ENCODE measurements at regions not wholly inside any gene's neighbourhood (a gene's known extent, or its start where the extent isn't known, plus 50 kb on each side); places are given as distances from the start of the nearest gene placed in this dataset.
"Not testable (repeated sequence)": the region's sequence is repeated elsewhere in the genome, so short reads cannot be mapped to it uniquely, and the experiment has no call there.

GRCh38 chr1:94672001-94672400, 130.4 kb upstream of the F3 start:
- no peak for DNase-seq

- DNase-seq: no peak
These were observed 128.7 kb upstream of the F3 start for GRCh38 chr1:94670273-94670672.

GRCh38 chr1:94669198-94669597, 127.6 kb upstream of the F3 start:
- DNase-seq: no peak

- DNase-seq: no peak
These were observed 127.0 kb upstream of the F3 start for GRCh38 chr1:94668528-94668927.

- no peak for DNase-seq
These were observed 126.3 kb upstream of the F3 start for GRCh38 chr1:94667818-94668217.

DNA sequence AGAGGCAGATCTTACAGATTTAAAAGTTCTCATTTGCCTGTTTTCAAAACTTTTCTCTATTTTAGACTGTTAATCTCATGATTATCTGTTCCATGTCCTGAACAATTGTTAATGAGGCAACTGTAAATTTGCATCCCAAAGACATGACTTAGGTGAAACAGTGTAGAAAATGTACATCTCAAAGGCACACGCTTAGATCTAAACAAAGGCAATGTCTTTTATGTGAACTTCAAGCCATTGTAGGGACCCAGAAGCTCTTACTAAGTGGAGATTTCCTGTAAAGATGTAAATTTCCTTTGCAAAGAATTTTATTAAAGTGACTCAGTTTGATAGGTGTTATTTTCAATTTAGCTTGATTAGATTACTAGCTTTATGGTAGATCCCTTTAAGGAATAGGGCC, 125.2 kb upstream of the F3 start:
- no peak for DNase-seq

- no peak for DNase-seq
These were observed 119.9 kb upstream of the F3 start for GRCh38 chr1:94661431-94661932.

DNA sequence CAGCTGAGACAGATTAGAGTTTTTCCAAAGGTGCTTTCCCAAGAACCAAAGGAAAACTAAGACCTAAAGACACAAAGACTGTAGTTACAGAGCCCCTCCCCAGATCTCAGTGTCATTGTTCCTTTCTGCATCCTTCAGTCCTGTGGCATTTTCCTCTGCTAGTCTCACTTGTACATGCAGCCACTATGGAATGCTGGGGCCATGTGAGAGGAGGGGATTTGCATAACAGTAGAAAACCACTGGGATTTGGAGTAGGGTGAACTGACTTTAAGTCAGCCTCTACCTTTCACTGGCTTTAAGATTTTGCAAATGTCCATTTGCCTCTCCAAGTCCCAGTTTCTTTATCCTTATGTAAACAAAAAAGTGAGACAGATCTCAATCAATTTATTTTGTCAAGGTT, 119.4 kb upstream of the F3 start:
- no peak for DNase-seq

GRCh38 chr1:94660258-94660657, 118.7 kb upstream of the F3 start:
- DNase-seq: no peak

GRCh38 chr1:94659202-94659601, 117.6 kb upstream of the F3 start:
- not testable (repeated sequence) for DNase-seq

DNA sequence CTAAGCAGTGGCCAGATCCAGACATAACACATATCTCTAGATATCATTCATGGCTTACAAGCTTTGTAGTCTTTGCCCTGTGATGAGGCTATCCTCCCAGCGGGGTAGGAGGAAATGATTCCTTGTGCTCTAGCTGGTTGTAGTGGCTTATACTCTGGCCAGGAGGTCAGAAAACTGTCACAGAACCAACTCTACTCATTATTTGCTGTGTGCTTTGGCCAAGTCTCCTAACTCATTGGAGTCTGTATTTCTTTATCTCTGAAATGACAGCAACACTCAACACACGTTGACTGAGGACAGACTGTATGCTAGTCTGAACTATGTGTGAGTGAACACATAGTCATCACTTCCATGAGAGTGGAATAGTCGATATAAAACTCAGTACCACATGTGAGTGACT, 116.7 kb upstream of the F3 start:
- DNase-seq: no peak

- DNase-seq: not testable (repeated sequence)
These were observed 116.2 kb upstream of the F3 start for GRCh38 chr1:94657776-94658175.

DNA sequence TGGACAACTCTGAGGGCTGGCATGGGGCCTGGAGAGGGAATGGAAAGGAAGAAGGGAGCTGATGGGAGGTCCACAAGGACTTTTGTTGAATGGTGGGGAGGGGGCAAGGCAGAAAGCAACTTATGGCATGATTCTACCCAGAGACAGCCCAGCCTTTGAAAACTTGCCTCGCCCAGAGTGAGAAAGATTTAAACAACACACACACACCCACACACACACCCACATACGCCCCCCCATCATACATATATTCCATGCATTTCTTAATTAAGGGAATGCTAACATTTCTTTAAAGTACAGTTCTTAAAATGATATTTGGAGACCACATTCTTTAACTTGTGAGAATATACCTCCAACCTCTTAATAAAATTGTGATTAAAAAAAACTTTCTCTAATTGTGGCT, 115.4 kb upstream of the F3 start:
- no peak for DNase-seq

DNA sequence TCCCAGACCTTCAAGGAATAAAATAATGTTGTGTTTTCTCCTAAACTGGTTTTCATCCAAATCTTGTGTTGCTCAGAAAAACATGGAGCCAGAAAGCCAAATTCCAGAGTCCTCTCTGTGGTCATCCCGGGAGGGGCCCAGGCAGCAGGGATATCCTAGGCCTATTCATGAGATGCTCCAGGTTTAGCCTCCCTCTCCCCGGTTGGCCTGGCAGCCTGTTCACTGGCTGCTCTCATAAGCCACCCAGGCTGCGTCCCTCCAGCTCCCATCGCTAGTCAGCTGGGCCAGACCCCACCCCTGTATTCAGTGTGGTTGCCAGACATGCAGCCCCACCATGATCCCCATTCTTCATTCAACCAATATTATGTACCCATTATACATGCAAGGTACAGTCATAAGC, 113.4 kb upstream of the F3 start:
- DNase-seq: no peak

DNA sequence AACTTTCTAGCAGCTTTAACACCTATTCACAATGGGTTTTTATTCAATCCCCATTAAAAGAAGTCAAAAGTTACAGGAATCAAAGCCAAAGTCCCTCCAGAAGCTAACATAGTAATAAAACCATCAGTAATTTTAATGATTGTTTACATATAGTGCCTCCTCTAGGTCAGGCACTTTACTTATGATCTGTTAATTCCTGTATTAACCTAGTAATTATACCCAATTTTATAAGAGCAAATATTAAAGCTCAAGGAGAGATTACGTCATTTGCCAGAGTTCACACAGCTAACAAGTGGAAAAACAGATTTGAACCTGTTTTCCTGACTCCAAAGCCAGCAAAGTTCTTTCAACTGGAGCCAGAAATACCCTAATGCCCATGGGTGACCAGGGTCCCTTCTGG, 112.9 kb upstream of the F3 start:
- DNase-seq: no peak

DNA sequence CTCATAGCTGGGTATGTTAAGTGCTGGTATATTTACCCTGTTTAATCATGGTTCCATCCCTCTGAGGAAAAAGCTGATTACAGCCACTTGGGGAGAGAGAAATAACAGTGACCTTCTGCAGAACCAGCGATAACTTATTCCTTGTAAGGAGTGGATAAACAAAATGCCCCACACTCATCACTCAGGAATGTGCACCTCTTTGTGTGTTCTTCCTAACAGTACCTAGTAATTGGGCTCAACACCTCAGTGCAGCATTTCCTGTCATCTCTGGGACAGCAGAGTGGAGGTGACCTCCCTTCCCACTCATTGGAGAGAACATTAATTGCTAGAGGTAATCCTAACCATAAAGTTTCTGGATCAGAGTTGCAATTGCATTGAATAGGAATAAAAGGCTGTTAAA, 112.5 kb upstream of the F3 start:
- DNase-seq: no peak

DNA sequence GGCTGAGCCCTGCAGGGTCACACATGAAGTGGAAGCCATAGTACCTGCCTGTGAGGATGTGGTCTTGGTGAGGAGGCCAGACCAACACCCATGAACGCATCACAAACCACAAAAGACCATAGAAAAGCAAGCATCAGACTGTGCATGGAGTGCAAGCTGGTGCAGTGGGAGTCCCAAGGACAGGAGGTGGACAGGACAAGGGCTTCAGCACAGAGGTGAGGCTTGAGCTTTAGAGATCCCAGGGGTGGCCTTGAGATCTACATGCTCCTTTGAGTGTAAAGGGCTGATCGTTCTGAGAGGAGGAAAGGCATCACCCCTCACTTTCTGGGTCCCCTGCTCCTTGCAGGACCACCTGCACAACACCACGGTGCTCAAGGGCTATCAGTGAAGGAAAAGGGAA, 111.9 kb upstream of the F3 start:
- no peak for DNase-seq

GRCh38 chr1:94651076-94651475, 109.5 kb upstream of the F3 start:
- DNase-seq: no peak

DNA sequence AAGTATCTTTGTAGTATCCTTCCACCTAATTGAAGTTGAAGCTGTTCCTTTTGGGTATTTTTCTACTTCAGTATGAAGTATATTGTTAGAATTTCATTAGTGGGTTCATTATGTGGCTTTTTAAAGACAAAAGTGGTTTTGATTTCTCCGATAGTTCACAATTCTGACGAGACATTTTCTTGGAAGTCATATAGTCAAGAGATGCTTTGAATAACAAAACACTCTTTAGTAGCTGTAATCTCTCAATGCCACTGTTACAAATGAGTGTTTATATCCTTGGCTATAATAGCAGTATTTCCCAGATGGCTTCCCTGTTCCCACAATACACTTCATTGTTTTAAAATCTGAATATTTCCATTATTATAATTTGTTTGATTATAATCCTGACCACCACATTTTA, 108.7 kb upstream of the F3 start:
- no peak for DNase-seq

DNA sequence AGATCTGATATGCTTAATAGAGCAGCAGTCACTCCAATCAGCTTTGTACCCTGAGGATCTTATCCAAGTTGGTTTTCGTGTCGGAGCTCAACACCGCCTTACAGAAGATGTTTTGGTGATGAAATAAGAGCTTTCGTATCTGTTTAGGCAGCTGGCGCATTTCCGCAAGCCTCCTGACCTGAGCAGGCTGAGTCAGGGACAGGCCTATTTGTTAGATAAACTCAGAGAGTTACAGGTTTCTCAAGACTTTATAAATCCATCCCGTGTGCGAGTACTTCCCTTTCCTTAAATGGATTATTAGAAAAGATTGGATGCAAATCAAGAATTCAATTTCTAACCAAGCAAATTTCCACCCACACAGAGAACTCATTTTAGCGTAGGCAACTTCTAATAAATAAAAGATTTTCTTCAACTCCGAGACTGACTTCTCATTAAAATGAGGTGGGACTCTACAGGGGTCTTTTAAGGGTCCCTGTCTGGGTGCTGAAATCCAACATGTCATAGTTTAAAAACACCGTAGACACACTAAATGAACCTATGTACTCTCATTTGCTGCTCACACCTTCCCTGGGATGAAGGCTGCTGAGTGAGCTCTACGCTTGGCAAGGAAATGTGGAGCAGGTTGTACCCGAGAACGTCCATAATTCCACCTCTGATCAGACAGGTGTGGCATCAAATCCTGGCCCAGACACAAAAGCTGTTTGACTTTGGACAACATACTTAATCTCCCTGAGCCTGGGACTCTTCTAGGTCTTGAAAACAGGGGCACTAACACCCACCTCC, 106.9 kb upstream of the F3 start:
- DNase-seq: no peak

GRCh38 chr1:94646786-94647555, 105.4 kb upstream of the F3 start:
- no peak for DNase-seq

GRCh38 chr1:94646141-94646643, 104.6 kb upstream of the F3 start:
- DNase-seq: no peak

DNA sequence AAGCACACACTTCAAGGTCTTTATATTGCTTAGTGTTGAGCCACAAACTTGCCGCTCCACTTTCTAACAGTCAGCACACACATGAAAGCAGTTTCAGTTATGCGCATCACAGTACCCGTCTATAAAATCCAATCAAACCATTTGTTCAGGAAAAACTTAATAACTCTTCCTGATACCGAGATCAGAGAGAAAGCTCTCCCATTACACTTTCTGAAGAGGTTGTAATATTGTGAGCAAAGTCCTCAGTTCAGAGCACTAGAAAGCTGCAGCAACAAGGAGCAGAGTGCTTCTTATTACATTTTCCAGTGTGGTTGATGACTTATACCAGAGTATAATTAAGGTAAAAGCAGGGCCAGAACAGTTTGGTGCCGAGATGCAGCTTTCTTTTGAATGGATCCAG, 102.8 kb upstream of the F3 start:
- DNase-seq: no peak

DNA sequence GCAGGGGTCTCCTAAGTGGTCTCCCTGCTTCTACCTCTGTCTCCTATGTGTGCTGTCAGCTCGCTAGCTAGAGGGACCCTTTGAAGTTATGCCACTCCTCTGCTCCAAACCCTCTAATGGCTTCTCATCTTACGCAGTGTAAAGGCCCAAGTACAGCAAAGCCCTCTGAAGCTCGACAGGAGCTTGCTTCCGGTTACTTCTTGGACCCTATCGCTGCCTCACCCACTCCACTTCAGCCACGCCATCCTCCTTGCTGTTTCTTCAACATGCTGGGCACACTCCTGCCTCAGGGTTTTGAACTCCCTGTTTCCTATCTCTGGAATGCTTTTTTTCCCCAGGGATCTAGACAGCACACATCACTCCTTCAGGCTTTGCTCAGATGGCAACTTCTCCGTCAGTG, 102.3 kb upstream of the F3 start:
- no peak for DNase-seq

All from NCI-H82 (cell line).